CD4-positive, alpha-beta T cell treated with Interleukin-15 for 1 hour (primary cell): ENCODE measurements at regions not wholly inside any gene's neighbourhood (a gene's known extent, or its start where the extent isn't known, plus 50 kb on each side); places are given as distances from the start of the nearest gene placed in this dataset.
"Not testable (repeated sequence)": the region's sequence is repeated elsewhere in the genome, so short reads cannot be mapped to it uniquely, and the experiment has no call there.

Experiments
- DNase-seq: peaks from one replicate; pipeline ENCODE4 v3.0.0-alpha.2; 2020

- DNase-seq: no peak
Observed at GRCh38 chr14:25699981-25700380, 650.0 kb upstream of the STXBP6 start.

- no peak for DNase-seq
Observed at GRCh38 chr14:25698111-25698510, 648.2 kb upstream of the STXBP6 start.

GRCh38 chr14:25696176-25696575 is 646.2 kb upstream of the STXBP6 start:
- DNase-seq: no peak

GRCh38 chr14:25685004-25685403 is 635.1 kb upstream of the STXBP6 start:
- DNase-seq: no peak

- no peak for DNase-seq
Observed at GRCh38 chr14:25680934-25681333, 631.0 kb upstream of the STXBP6 start.

GRCh38 chr14:25680511-25680910 is 630.6 kb upstream of the STXBP6 start:
- not testable (repeated sequence) for DNase-seq

GRCh38 chr14:25677111-25677510 is 627.2 kb upstream of the STXBP6 start:
- no peak for DNase-seq

- DNase-seq: no peak
Observed at GRCh38 chr14:25667387-25667786, 617.4 kb upstream of the STXBP6 start.

GRCh38 chr14:25666877-25667276 is 616.9 kb upstream of the STXBP6 start:
- no peak for DNase-seq

GRCh38 chr14:25658988-25659387 is 609.0 kb upstream of the STXBP6 start:
- DNase-seq: no peak

- no peak for DNase-seq
Observed at GRCh38 chr14:25630447-25630846, 580.5 kb upstream of the STXBP6 start.

GRCh38 chr14:25628978-25629377 is 579.0 kb upstream of the STXBP6 start:
- no peak for DNase-seq

GRCh38 chr14:25628390-25628789 is 578.4 kb upstream of the STXBP6 start:
- no peak for DNase-seq

- DNase-seq: no peak
Observed at GRCh38 chr14:25626986-25627385, 577.0 kb upstream of the STXBP6 start.

GRCh38 chr14:25622763-25623162 is 572.8 kb upstream of the STXBP6 start:
- DNase-seq: no peak

GRCh38 chr14:25620515-25620914 is 570.6 kb upstream of the STXBP6 start:
- DNase-seq: no peak

GRCh38 chr14:25615174-25615573 is 565.2 kb upstream of the STXBP6 start:
- DNase-seq: no peak

- DNase-seq: no peak
Observed at GRCh38 chr14:25607192-25607591, 557.2 kb upstream of the STXBP6 start.

GRCh38 chr14:25602106-25602505 is 552.2 kb upstream of the STXBP6 start:
- DNase-seq: no peak

GRCh38 chr14:25588751-25589150 is 538.8 kb upstream of the STXBP6 start:
- DNase-seq: no peak

GRCh38 chr14:25574628-25575325 is 524.8 kb upstream of the STXBP6 start:
- DNase-seq: no peak

- DNase-seq: no peak
Observed at GRCh38 chr14:25570483-25570882, 520.5 kb upstream of the STXBP6 start.

- DNase-seq: no peak
Observed at GRCh38 chr14:25557466-25557865, 507.5 kb upstream of the STXBP6 start.

- no peak for DNase-seq
Observed at GRCh38 chr14:25552826-25553225, 502.9 kb upstream of the STXBP6 start.

- DNase-seq: no peak
Observed at GRCh38 chr14:25551674-25552073, 501.7 kb upstream of the STXBP6 start.
